GM04504 (cell line): ENCODE measurements at regions not wholly inside any gene's neighbourhood (a gene's known extent, or its start where the extent isn't known, plus 50 kb on each side); places are given as distances from the start of the nearest gene placed in this dataset.

Source experiments
- DNase-seq: peaks from one replicate; pipeline ENCODE4 v3.0.0-alpha.2; 2012; ENCODE audit warnings: low read depth

GRCh38 chr4:84441758-84442377 is 57.2 kb downstream of the NKX6-1 start:
- no peak for DNase-seq

- DNase-seq: no peak
Measured at GRCh38 chr4:84439996-84440395, 59.1 kb downstream of the NKX6-1 start.

GRCh38 chr4:84436812-84437211 is 62.3 kb downstream of the NKX6-1 start:
- DNase-seq: no peak

- DNase-seq: no peak
Measured at GRCh38 chr4:84434344-84434743, 64.7 kb downstream of the NKX6-1 start.

- no peak for DNase-seq
Measured at GRCh38 chr4:84433633-84434222, 65.4 kb downstream of the NKX6-1 start.

- no peak for DNase-seq
Measured at GRCh38 chr4:84432713-84433112, 66.4 kb downstream of the NKX6-1 start.

GRCh38 chr4:84420608-84421007 is 78.5 kb downstream of the NKX6-1 start:
- DNase-seq: no peak

- no peak for DNase-seq
Measured at GRCh38 chr4:84419201-84419600, 79.9 kb downstream of the NKX6-1 start.

- no peak for DNase-seq
Measured at GRCh38 chr4:84417997-84418709, 80.9 kb downstream of the NKX6-1 start.

- no peak for DNase-seq
Measured at GRCh38 chr4:84413976-84414375, 85.1 kb downstream of the NKX6-1 start.

- no peak for DNase-seq
Measured at GRCh38 chr4:84413480-84413879, 85.6 kb downstream of the NKX6-1 start.

GRCh38 chr4:84412062-84412461 is 87.0 kb downstream of the NKX6-1 start:
- DNase-seq: no peak

- DNase-seq: no peak
Measured at GRCh38 chr4:84407554-84408407, 91.3 kb downstream of the NKX6-1 start.

GRCh38 chr4:84403656-84404055 is 95.4 kb downstream of the NKX6-1 start:
- DNase-seq: no peak

GRCh38 chr4:84401701-84402306 is 97.3 kb downstream of the NKX6-1 start:
- DNase-seq: no peak

GRCh38 chr4:84394386-84394785 is 104.7 kb downstream of the NKX6-1 start:
- no peak for DNase-seq

- no peak for DNase-seq
Measured at GRCh38 chr4:84392951-84393590, 106.0 kb downstream of the NKX6-1 start.

- DNase-seq: no peak
Measured at GRCh38 chr4:84389406-84389805, 109.7 kb downstream of the NKX6-1 start.

GRCh38 chr4:84385203-84385602 is 113.9 kb downstream of the NKX6-1 start:
- no peak for DNase-seq

- no peak for DNase-seq
Measured at GRCh38 chr4:84384801-84385200, 114.3 kb downstream of the NKX6-1 start.

GRCh38 chr4:84381759-84382158 is 117.3 kb downstream of the NKX6-1 start:
- no peak for DNase-seq
